Activated T-helper 1 cell treated with anti-CD3 and anti-CD28 coated beads, Interleukin-12 subunit alpha, Interleukin-12 subunit beta, Interleukin-2, Interleukin-4 antibody, amounts not matched to agents 30 ng/mL and 10 ng/mL and 1 ng/mL, durations not matched to agents 14 hours and 24 hours and 36 hours (primary cell): ENCODE measurements at regions not wholly inside any gene's neighbourhood (a gene's known extent, or its start where the extent isn't known, plus 50 kb on each side); places are given as distances from the start of the nearest gene placed in this dataset.

Experiments
- DNase-seq: peaks from one replicate; pipeline ENCODE4 v3.0.0; 2021; ENCODE audit warnings: low spot score
- H3K27ac Mint-ChIP-seq: one replicate; pipeline ENCODE4 v1.8.0; 2021; ENCODE audit warnings: mild to moderate bottlenecking, mixed read lengths
- H3K27me3 Mint-ChIP-seq: one replicate; pipeline ENCODE4 v1.8.0; 2022; ENCODE audit warnings: mild to moderate bottlenecking, moderate library complexity, mixed read lengths; ENCODE audit not compliant: insufficient read depth
- H3K36me3 Mint-ChIP-seq: one replicate; pipeline ENCODE4 v1.8.0; 2021; ENCODE audit warnings: low read depth, mixed read lengths
- H3K4me1 Mint-ChIP-seq: one replicate; pipeline ENCODE4 v1.8.0; 2021; ENCODE audit warnings: low read depth, mixed read lengths
- H3K4me3 Mint-ChIP-seq: one replicate; pipeline ENCODE4 v1.8.0; 2021; ENCODE audit warnings: mild to moderate bottlenecking, moderate library complexity, mixed read lengths
- H3K9me3 Mint-ChIP-seq: one replicate; pipeline ENCODE4 v1.8.0; 2021; ENCODE audit warnings: mixed read lengths
- intact Hi-C: fragments of 100-400 bp; cut with micrococcal nuclease; formaldehyde crosslinking; loops from one replicate; pipeline ENCODE4 v1.15.1; 2024

GRCh38 chr15:94804613-94805012, 573.3 kb downstream of the MCTP2 start:
- H3K27me3 Mint-ChIP-seq, result peaks cover 2% of the 10 kb centered on the region
- peaks cover 4% of the 10 kb centered on the region for H3K9me3 Mint-ChIP-seq
- H3K4me3 Mint-ChIP-seq, result no peak overlapping the region
- no peaks in the 10 kb centered on the region for H3K36me3 Mint-ChIP-seq
- intact Hi-C loops, result no loop called here
- no peak overlapping the region for H3K27ac Mint-ChIP-seq
- DNase-seq, result no peak
- H3K4me1 Mint-ChIP-seq, result no peaks in the 10 kb centered on the region

GRCh38 chr15:94815110-94815731, 583.9 kb downstream of the MCTP2 start:
- no peak for DNase-seq
- Mint-ChIP-seq H3K27me3 (no peaks in the 10 kb centered on the region), H3K9me3 (no peaks in the 10 kb centered on the region), H3K4me3 (no peak overlapping the region), H3K36me3 (no peaks in the 10 kb centered on the region), H3K4me1 (no peaks in the 10 kb centered on the region), H3K27ac (no peak overlapping the region)
- intact Hi-C loops, result no loop called here

- Mint-ChIP-seq H3K27ac (no peak overlapping the region), H3K27me3 (no peaks in the 10 kb centered on the region), H3K4me1 (no peaks in the 10 kb centered on the region), H3K4me3 (no peak overlapping the region), H3K36me3 (no peaks in the 10 kb centered on the region), H3K9me3 (no peaks in the 10 kb centered on the region)
- intact Hi-C loops, result no loop called here
- no peak for DNase-seq
Observed at GRCh38 chr15:94815914-94816313, 584.6 kb downstream of the MCTP2 start.

GRCh38 chr15:94829887-94830884, 598.8 kb downstream of the MCTP2 start:
- DNase-seq, result no peak
- H3K27ac Mint-ChIP-seq, result no peak overlapping the region
- intact Hi-C loops, result no loop called here
- H3K27me3 Mint-ChIP-seq, result peaks cover 2% of the 10 kb centered on the region
- H3K4me1 Mint-ChIP-seq, result no peaks in the 10 kb centered on the region
- no peaks in the 10 kb centered on the region for H3K36me3 Mint-ChIP-seq
- no peaks in the 10 kb centered on the region for H3K9me3 Mint-ChIP-seq
- H3K4me3 Mint-ChIP-seq, result no peak overlapping the region

GRCh38 chr15:94834000-94834399, 602.6 kb downstream of the MCTP2 start:
- Mint-ChIP-seq H3K36me3 (no peaks in the 10 kb centered on the region), H3K27me3 (no peaks in the 10 kb centered on the region), H3K27ac (no peak overlapping the region), H3K4me3 (no peak overlapping the region), H3K4me1 (no peaks in the 10 kb centered on the region), H3K9me3 (no peaks in the 10 kb centered on the region)
- DNase-seq, result no peak
- intact Hi-C loops, result no loop called here

GRCh38 chr15:94834494-94834893, 603.1 kb downstream of the MCTP2 start:
- H3K4me3 Mint-ChIP-seq, result no peak overlapping the region
- no peak overlapping the region for H3K27ac Mint-ChIP-seq
- H3K27me3 Mint-ChIP-seq, result no peaks in the 10 kb centered on the region
- no peaks in the 10 kb centered on the region for H3K4me1 Mint-ChIP-seq
- no peak for DNase-seq
- intact Hi-C loops, result no loop called here
- no peaks in the 10 kb centered on the region for H3K9me3 Mint-ChIP-seq
- H3K36me3 Mint-ChIP-seq, result no peaks in the 10 kb centered on the region

- Mint-ChIP-seq H3K27ac (no peak overlapping the region), H3K36me3 (no peaks in the 10 kb centered on the region), H3K9me3 (peaks cover 4% of the 10 kb centered on the region), H3K27me3 (peaks cover 8% of the 10 kb centered on the region), H3K4me1 (no peaks in the 10 kb centered on the region), H3K4me3 (no peak overlapping the region)
- intact Hi-C loops, result no loop called here
- DNase-seq, result no peak
Observed at GRCh38 chr15:94838281-94838680, 606.9 kb downstream of the MCTP2 start.

- Mint-ChIP-seq H3K4me1 (no peaks in the 10 kb centered on the region), H3K4me3 (no peak overlapping the region), H3K27ac (no peak overlapping the region), H3K27me3 (peaks cover 30% of the 10 kb centered on the region), H3K36me3 (no peaks in the 10 kb centered on the region), H3K9me3 (peaks cover 4% of the 10 kb centered on the region)
- no peak for DNase-seq
- intact Hi-C loops, result no loop called here
Observed at GRCh38 chr15:94840794-94841783, 609.7 kb downstream of the MCTP2 start.

GRCh38 chr15:94843060-94843459, 611.7 kb downstream of the MCTP2 start:
- Mint-ChIP-seq H3K27ac (no peak overlapping the region), H3K9me3 (peaks cover 4% of the 10 kb centered on the region), H3K27me3 (peaks cover 39% of the 10 kb centered on the region), H3K4me1 (no peaks in the 10 kb centered on the region), H3K36me3 (no peaks in the 10 kb centered on the region), H3K4me3 (no peak overlapping the region)
- DNase-seq, result no peak
- intact Hi-C loops, result no loop called here

- Mint-ChIP-seq H3K27ac (no peak overlapping the region), H3K9me3 (peaks cover 4% of the 10 kb centered on the region), H3K36me3 (no peaks in the 10 kb centered on the region), H3K4me3 (no peak overlapping the region), H3K27me3 (peaks cover 43% of the 10 kb centered on the region), H3K4me1 (no peaks in the 10 kb centered on the region)
- intact Hi-C loops, result no loop called here
- no peak for DNase-seq
Observed at GRCh38 chr15:94844198-94844537, 612.8 kb downstream of the MCTP2 start.

GRCh38 chr15:94844538-94845389, 613.4 kb downstream of the MCTP2 start:
- Mint-ChIP-seq H3K4me3 (no peak overlapping the region), H3K27me3 (peaks cover 45% of the 10 kb centered on the region), H3K9me3 (peaks cover 4% of the 10 kb centered on the region), H3K27ac (no peak overlapping the region), H3K4me1 (no peaks in the 10 kb centered on the region), H3K36me3 (no peaks in the 10 kb centered on the region)
- intact Hi-C loops, result no loop called here
- DNase-seq, result no peak

- Mint-ChIP-seq H3K9me3 (peaks cover 4% of the 10 kb centered on the region), H3K27me3 (peaks cover 44% of the 10 kb centered on the region), H3K4me1 (no peaks in the 10 kb centered on the region), H3K36me3 (no peaks in the 10 kb centered on the region), H3K4me3 (no peak overlapping the region), H3K27ac (no peak overlapping the region)
- intact Hi-C loops, result no loop called here
- DNase-seq, result no peak
Observed at GRCh38 chr15:94845390-94845716, 614.0 kb downstream of the MCTP2 start.
